DOHH2 (cell line): ENCODE measurements at regions not wholly inside any gene's neighbourhood (a gene's known extent, or its start where the extent isn't known, plus 50 kb on each side); places are given as distances from the start of the nearest gene placed in this dataset.

ENCODE experiments used
- H3F3A ChIP-seq: fragments of 200-600 bp; sonication (generic), shearing (Covaris generic); 2 replicates; pipeline ENCODE4 v1.6.0; 2016; ENCODE audit warnings: antibody characterized with exemption, mild to moderate bottlenecking; ENCODE audit not compliant: control insufficient read depth, insufficient read depth
- H3K27ac ChIP-seq: fragments of 200-600 bp; sonication (generic); 2 replicates; pipeline ENCODE4 v1.5.1; 2014; ENCODE audit warnings: low read depth, mild to moderate bottlenecking, low read length, moderate library complexity
- H3K27me3 ChIP-seq: fragments of 200-600 bp; sonication (generic); 2 replicates; pipeline ENCODE4 v1.6.1; 2014; ENCODE audit warnings: mild to moderate bottlenecking, low read length, mixed read lengths; ENCODE audit not compliant: control insufficient read depth
- H3K36me3 ChIP-seq: fragments of 200-600 bp; sonication (generic); 2 replicates; pipeline ENCODE4 v1.6.1; 2014; ENCODE audit warnings: mild to moderate bottlenecking, low read length, moderate library complexity, mixed read lengths; ENCODE audit not compliant: control insufficient read depth
- H3K4me1 ChIP-seq: fragments of 200-600 bp; sonication (generic); 2 replicates; pipeline ENCODE4 v1.6.1; 2014; ENCODE audit warnings: mild to moderate bottlenecking, low read length, mixed read lengths; ENCODE audit not compliant: control insufficient read depth
- H3K4me2 ChIP-seq: fragments of 200-600 bp; sonication (generic); 2 replicates; pipeline ENCODE4 v1.6.0; 2014; ENCODE audit warnings: mild to moderate bottlenecking, low read length, moderate library complexity
- H3K4me3 ChIP-seq: fragments of 200-600 bp; sonication (generic); 2 replicates; pipeline ENCODE4 v1.5.1; 2014; ENCODE audit warnings: mild to moderate bottlenecking, low read length, mixed read lengths
- H3K79me2 ChIP-seq: fragments of 200-600 bp; sonication (generic); 2 replicates; pipeline ENCODE4 v1.6.1; 2014; ENCODE audit warnings: mild to moderate bottlenecking, low read length, mixed read lengths; ENCODE audit not compliant: control insufficient read depth
- H3K9me2 ChIP-seq: fragments of 200-600 bp; sonication (generic); replicated peaks from 2 replicates; pipeline ENCODE4 v1.6.1; 2014; ENCODE audit warnings: mild to moderate bottlenecking, low read length, mixed read lengths; ENCODE audit not compliant: control insufficient read depth
- H3K9me3 ChIP-seq: fragments of 200-600 bp; sonication (generic); 2 replicates; pipeline ENCODE4 v1.6.1; 2014; ENCODE audit warnings: antibody characterized with exemption, low read length, mixed read lengths; ENCODE audit not compliant: control insufficient read depth, insufficient read depth
- H4K20me1 ChIP-seq: fragments of 200-600 bp; sonication (generic); 2 replicates; pipeline ENCODE4 v1.6.0; 2014; ENCODE audit warnings: low read depth, mild to moderate bottlenecking, antibody characterized with exemption, low read length, moderate library complexity; ENCODE audit not compliant: control insufficient read depth, insufficient read depth
- CTCF ChIP-seq: fragments of 200-600 bp; sonication (generic); IDR thresholded peaks from one replicate; pipeline ENCODE4 v1.5.1; 2014; ENCODE audit warnings: antibody characterized with exemption, mild to moderate bottlenecking, low read depth, low read length; ENCODE audit not compliant: poor library complexity, severe bottlenecking
- EZH2phosphoT487 ChIP-seq: fragments of 200-600 bp; sonication (generic); IDR thresholded peaks from 2 replicates; pipeline ENCODE4 v1.6.1; 2017; ENCODE audit warnings: borderline replicate concordance, mild to moderate bottlenecking, antibody characterized with exemption, low read length, moderate library complexity, mixed read lengths

- no peaks in the 10 kb centered on the region for H3K27me3 ChIP-seq
- TF ChIP-seq CTCF (no peak), EZH2phosphoT487 (no peak)
- no peaks in the 10 kb centered on the region for H4K20me1 ChIP-seq
- no peaks in the 10 kb centered on the region for H3K4me1 ChIP-seq
- H3K27ac ChIP-seq, result no peak overlapping the region
- no peaks in the 10 kb centered on the region for H3K9me3 ChIP-seq
- no peaks in the 10 kb centered on the region for H3K79me2 ChIP-seq
- no peak overlapping the region for H3K4me2 ChIP-seq
- H3K4me3 ChIP-seq, result no peak overlapping the region
- H3K36me3 ChIP-seq, result no peaks in the 10 kb centered on the region
- H3K9me2 ChIP-seq, result no peaks in the 10 kb centered on the region
- H3F3A ChIP-seq, result no peaks in the 10 kb centered on the region
These were observed 155.8 kb upstream of the RHOBTB1 start for GRCh38 chr10:61099756-61100155.

- TF ChIP-seq EZH2phosphoT487, result no peak
- no peak for TF ChIP-seq CTCF
- no peaks in the 10 kb centered on the region for H3K4me1 ChIP-seq
These were observed 155.0 kb upstream of the RHOBTB1 start for GRCh38 chr10:61098966-61099365.

GRCh38 chr10:61097026-61097425 lies 153.0 kb upstream of the RHOBTB1 start:
- H3K27ac ChIP-seq, result no peak overlapping the region
- H3K36me3 ChIP-seq, result no peaks in the 10 kb centered on the region
- no peaks in the 10 kb centered on the region for H3K79me2 ChIP-seq
- H3K27me3 ChIP-seq, result no peaks in the 10 kb centered on the region
- H3K4me2 ChIP-seq, result no peak overlapping the region
- H3K4me3 ChIP-seq, result no peak overlapping the region
- no peaks in the 10 kb centered on the region for H4K20me1 ChIP-seq
- H3K9me2 ChIP-seq, result no peaks in the 10 kb centered on the region
- H3K4me1 ChIP-seq, result no peaks in the 10 kb centered on the region
- no peaks in the 10 kb centered on the region for H3F3A ChIP-seq
- no peak for TF ChIP-seq EZH2phosphoT487
- no peak for TF ChIP-seq CTCF
- H3K9me3 ChIP-seq, result no peaks in the 10 kb centered on the region

More at GRCh38 chr10:61098966-61099365, 155.0 kb upstream of the RHOBTB1 start:
- H3F3A ChIP-seq, result no peaks in the 10 kb centered on the region
- no peaks in the 10 kb centered on the region for H3K9me2 ChIP-seq
- no peak overlapping the region for H3K4me3 ChIP-seq
- no peaks in the 10 kb centered on the region for H3K27me3 ChIP-seq
- no peaks in the 10 kb centered on the region for H4K20me1 ChIP-seq
- no peaks in the 10 kb centered on the region for H3K36me3 ChIP-seq
- H3K4me2 ChIP-seq, result no peak overlapping the region
- H3K79me2 ChIP-seq, result no peaks in the 10 kb centered on the region
- no peaks in the 10 kb centered on the region for H3K9me3 ChIP-seq
- H3K27ac ChIP-seq, result no peak overlapping the region

GRCh38 chr10:61096056-61096455 lies 152.1 kb upstream of the RHOBTB1 start:
- Histone ChIP-seq H3K27ac (no peak overlapping the region), H3K4me3 (no peak overlapping the region), H3K9me3 (no peaks in the 10 kb centered on the region), H3K4me2 (no peak overlapping the region), H3F3A (no peaks in the 10 kb centered on the region), H3K36me3 (no peaks in the 10 kb centered on the region), H3K9me2 (no peaks in the 10 kb centered on the region), H3K4me1 (no peaks in the 10 kb centered on the region), H4K20me1 (no peaks in the 10 kb centered on the region), H3K79me2 (no peaks in the 10 kb centered on the region), H3K27me3 (no peaks in the 10 kb centered on the region)
- TF ChIP-seq CTCF (no peak), EZH2phosphoT487 (no peak)
